H1 (cell line): ENCODE measurements at regions not wholly inside any gene's neighbourhood (a gene's known extent, or its start where the extent isn't known, plus 50 kb on each side); places are given as distances from the start of the nearest gene placed in this dataset.

Experiments
- CTCF ChIA-PET: fragments of 300-600 bp; sonication (Branson Sonifier 250); formaldehyde crosslinking; loops from one replicate; lab custom pipeline; 2021; ENCODE audit not compliant: partially characterized antibody; lab: Charles Lee
- POLR2A ChIA-PET: fragments of 300-600 bp; sonication (Branson Sonifier 250); formaldehyde crosslinking; loops from one replicate; lab custom pipeline; 2021; ENCODE audit warnings: inconsistent platforms; ENCODE audit not compliant: partially characterized antibody; lab: Charles Lee
- DNase-seq, 2 experiments: peaks; one replicate each; pipeline versions ENCODE4 v3.0.0 to v3.0.0-alpha.2; 2010 to 2022; ENCODE audit warnings: low spot score in 2 of 2, low read depth in 1 of 2, mixed read lengths in 1 of 2
- FAIRE-seq: peaks from 2 replicates; lab custom pipeline; 2011; peaks lifted over from hg19 to GRCh38; lab: Jason Lieb, UNC
- H2AFZ ChIP-seq: 2 replicates; pipeline ENCODE4 v1.8.1; 2012; ENCODE audit warnings: low read length, inconsistent platforms
- H2AK5ac ChIP-seq: 2 replicates; pipeline ENCODE4 v1.6.1; 2013; ENCODE audit warnings: low read depth, low read length
- H2BK120ac ChIP-seq: replicated peaks from 2 replicates; pipeline ENCODE3; 2013; ENCODE audit warnings: low read depth, low read length, inconsistent platforms
- H2BK12ac ChIP-seq: 2 replicates; pipeline ENCODE4 v1.6.1; 2013; ENCODE audit warnings: low read depth, low read length
- H2BK15ac ChIP-seq: 2 replicates; pipeline ENCODE4 v1.6.1; 2013; ENCODE audit warnings: low read length
- H2BK20ac ChIP-seq: 2 replicates; pipeline ENCODE4 v1.6.1; 2013; ENCODE audit warnings: low read length
- H2BK5ac ChIP-seq: 2 replicates; pipeline ENCODE4 v1.6.1; 2013; ENCODE audit warnings: low read depth, low read length
- H3K14ac ChIP-seq: 2 replicates; pipeline ENCODE4 v1.6.1; 2013; ENCODE audit warnings: inconsistent platforms; ENCODE audit not compliant: insufficient read length
- H3K18ac ChIP-seq: 2 replicates; pipeline ENCODE4 v1.6.1; 2013; ENCODE audit warnings: low read length; ENCODE audit errors: extremely low read depth
- H3K23ac ChIP-seq: 2 replicates; pipeline ENCODE4 v1.6.1; 2013; ENCODE audit warnings: inconsistent platforms; ENCODE audit not compliant: insufficient read length
- H3K23me2 ChIP-seq: 2 replicates; pipeline ENCODE4 v1.6.1; 2013; ENCODE audit warnings: low read depth, low read length
- H3K27ac ChIP-seq: 2 replicates; pipeline ENCODE4 v1.6.1; 2011; ENCODE audit warnings: low read depth, low read length, inconsistent platforms
- H3K27me3 ChIP-seq, 4 experiments: replicated peaks in 1 of 4; 1 replicate in 1 of 4; 2 replicates in 3 of 4; pipeline versions ENCODE4 v1.6.1 to v1.8.1; 2011 to 2013; ENCODE audit warnings: low read length in 3 of 4, mild to moderate bottlenecking in 3 of 4, inconsistent platforms in 2 of 4, mixed read lengths in 2 of 4, moderate library complexity in 1 of 4; ENCODE audit not compliant: control insufficient read depth in 3 of 4, insufficient read depth in 3 of 4; ENCODE audit errors: extremely low read depth in 1 of 4
- H3K36me3 ChIP-seq, 4 experiments: 2 replicates each; pipeline versions ENCODE4 v1.6.1 to v1.8.1; 2011 to 2013; ENCODE audit warnings: mild to moderate bottlenecking in 4 of 4, low read length in 3 of 4, moderate library complexity in 2 of 4, control low read depth in 1 of 4, inconsistent platforms in 1 of 4; ENCODE audit not compliant: insufficient read depth in 4 of 4, control insufficient read depth in 2 of 4
- H3K4ac ChIP-seq: replicated peaks from 2 replicates; pipeline ENCODE3; 2013; ENCODE audit warnings: low read length, low read depth, mixed read lengths, inconsistent platforms; ENCODE audit not compliant: insufficient read length
- H3K4me1 ChIP-seq, 4 experiments: replicated peaks in 1 of 4; 1 replicate in 1 of 4; 2 replicates in 3 of 4; pipeline versions ENCODE4 v1.6.1 to v1.8.1; 2011 to 2013; ENCODE audit warnings: low read length in 3 of 4, inconsistent platforms in 2 of 4, mixed read lengths in 1 of 4; ENCODE audit not compliant: insufficient read depth in 4 of 4, control insufficient read depth in 3 of 4
- H3K4me2 ChIP-seq, 2 experiments: 2 replicates each; pipeline versions ENCODE4 v1.6.1 to v1.8.1; 2011 to 2013; ENCODE audit warnings: low read depth in 2 of 2, low read length in 2 of 2, control low read depth in 1 of 2, inconsistent platforms in 1 of 2, mild to moderate bottlenecking in 1 of 2; ENCODE audit not compliant: insufficient read depth in 1 of 2
- H3K4me3 ChIP-seq, 4 experiments: fragments of 200-600, 300-600 bp in 1 of 4; sonication (generic), shearing (Covaris generic), sonication (Bioruptor Twin) in 1 of 4; 2 replicates each; pipeline versions ENCODE4 v1.5.1 to v1.8.1; 2011 to 2016; ENCODE audit warnings: low read length in 4 of 4, low read depth in 3 of 4, control low read depth in 2 of 4, inconsistent platforms in 2 of 4, mild to moderate bottlenecking in 2 of 4, mixed read lengths in 1 of 4, moderate library complexity in 1 of 4; ENCODE audit not compliant: insufficient read depth in 2 of 4; ENCODE audit errors: extremely low read depth in 1 of 4
- H3K56ac ChIP-seq: replicated peaks from 2 replicates; pipeline ENCODE3; 2013; ENCODE audit warnings: low read depth, mild to moderate bottlenecking, mixed read lengths, low read length, inconsistent platforms; ENCODE audit not compliant: insufficient read length
- H3K79me1 ChIP-seq: 2 replicates; pipeline ENCODE4 v1.6.1; 2013; ENCODE audit warnings: low read depth, low read length, control low read depth
- H3K79me2 ChIP-seq, 2 experiments: 2 replicates each; pipeline versions ENCODE4 v1.6.1 to v1.8.1; 2012 to 2013; ENCODE audit warnings: low read length in 2 of 2, mild to moderate bottlenecking in 2 of 2, inconsistent platforms in 1 of 2; ENCODE audit not compliant: insufficient read depth in 2 of 2, control insufficient read depth in 1 of 2
- H3K9ac ChIP-seq, 4 experiments: replicated peaks in 1 of 4; 1 replicate in 1 of 4; 2 replicates in 3 of 4; pipeline versions ENCODE4 v1.6.1 to v1.8.1; 2011 to 2013; ENCODE audit warnings: low read depth in 3 of 4, low read length in 3 of 4, control low read depth in 2 of 4, mild to moderate bottlenecking in 2 of 4, moderate library complexity in 2 of 4, inconsistent platforms in 1 of 4; ENCODE audit errors: extremely low read depth in 1 of 4
- H3K9me3 ChIP-seq, 2 experiments: 2 replicates each; pipeline versions ENCODE4 v1.6.1 to v1.8.1; 2012 to 2013; ENCODE audit warnings: mild to moderate bottlenecking in 2 of 2, moderate library complexity in 2 of 2, control low read depth in 1 of 2, inconsistent platforms in 1 of 2, low read depth in 1 of 2, low read length in 1 of 2, mixed read lengths in 1 of 2; ENCODE audit not compliant: insufficient read depth in 2 of 2
- H4K20me1 ChIP-seq, 2 experiments: replicated peaks in 1 of 2; 2 replicates each; pipeline versions ENCODE3 to v1.8.1; 2011 to 2013; ENCODE audit warnings: inconsistent platforms in 2 of 2, low read length in 2 of 2, mild to moderate bottlenecking in 1 of 2; ENCODE audit not compliant: insufficient read depth in 2 of 2, control insufficient read depth in 1 of 2
- H4K5ac ChIP-seq: 2 replicates; pipeline ENCODE4 v1.6.1; 2013; ENCODE audit warnings: low read length, low read depth, mixed read lengths, inconsistent platforms; ENCODE audit not compliant: insufficient read length
- H4K8ac ChIP-seq: 2 replicates; pipeline ENCODE4 v1.8.0; 2013; ENCODE audit warnings: mild to moderate bottlenecking, moderate library complexity, low read length, inconsistent platforms; ENCODE audit not compliant: insufficient read depth; ENCODE audit errors: extremely low read depth
- H4K91ac ChIP-seq: replicated peaks from 2 replicates; pipeline ENCODE3; 2013; ENCODE audit warnings: low read length, mixed read lengths, inconsistent platforms; ENCODE audit not compliant: insufficient read length
- CBX8 ChIP-seq: fragments of 300-800, 300-1000 bp; sonication (generic); IDR thresholded peaks from 2 replicates; pipeline ENCODE4 v1.7.1; 2016; ENCODE audit warnings: low read depth, low read length, borderline replicate concordance
- FOSL1 ChIP-seq: IDR thresholded peaks from 2 replicates; pipeline ENCODE4 v1.6.1; 2011; ENCODE audit warnings: mild to moderate bottlenecking, low read depth, low read length, moderate library complexity; ENCODE audit not compliant: insufficient read depth
- GABPA ChIP-seq: IDR thresholded peaks from 2 replicates; pipeline ENCODE4 v1.6.1; 2011; ENCODE audit warnings: mild to moderate bottlenecking, low read length, moderate library complexity, borderline replicate concordance; ENCODE audit not compliant: insufficient read depth
- GTF2F1 ChIP-seq: IDR thresholded peaks from 2 replicates; pipeline ENCODE4 v1.6.1; 2012; ENCODE audit warnings: low read depth, low read length, improper control_type of control experiment, borderline replicate concordance
- HDAC2 ChIP-seq, 2 experiments: fragments of 300-600 bp in 1 of 2; sonication (generic) in 1 of 2; IDR thresholded peaks; 2 replicates each; pipeline ENCODE4 v1.6.1; 2011 to 2012; ENCODE audit warnings: low read depth in 2 of 2, low read length in 2 of 2, mild to moderate bottlenecking in 2 of 2, moderate library complexity in 2 of 2, borderline replicate concordance in 1 of 2, inconsistent platforms in 1 of 2
- KDM5A ChIP-seq: fragments of 200-600 bp; IDR thresholded peaks from 2 replicates; pipeline ENCODE4 v1.7.1; 2012; ENCODE audit warnings: mild to moderate bottlenecking, low read length, inconsistent platforms, mixed read lengths
- POLR2AphosphoS5 ChIP-seq: IDR thresholded peaks from 2 replicates; pipeline ENCODE4 v1.6.1; 2011; ENCODE audit warnings: low read depth, low read length
- RXRA ChIP-seq: IDR thresholded peaks from 2 replicates; pipeline ENCODE4 v1.6.1; 2011; ENCODE audit warnings: low read depth, mild to moderate bottlenecking, low read length, moderate library complexity; ENCODE audit not compliant: insufficient read depth
- SIRT6 ChIP-seq: IDR thresholded peaks from one replicate; pipeline ENCODE4 v1.7.1; 2012; ENCODE audit warnings: low read length, inconsistent platforms
- SP1 ChIP-seq: IDR thresholded peaks from 2 replicates; pipeline ENCODE4 v1.6.1; 2011; ENCODE audit warnings: low read depth, low read length
- SP2 ChIP-seq: IDR thresholded peaks from 2 replicates; pipeline ENCODE4 v1.6.1; 2012; ENCODE audit warnings: mild to moderate bottlenecking, low read length, inconsistent platforms
- TCF12 ChIP-seq: IDR thresholded peaks from 2 replicates; pipeline ENCODE4 v1.6.1; 2011; ENCODE audit warnings: low read depth, mild to moderate bottlenecking, low read length
- YY1 ChIP-seq: IDR thresholded peaks from 2 replicates; pipeline ENCODE4 v1.6.1; 2011; ENCODE audit warnings: low read depth, mild to moderate bottlenecking, low read length
- WGBS, 2 experiments: shearing (Covaris generic) in 1 of 2; methylation state at CpG; one replicate each; pipeline versions ENCODE4 v1.1.6 to v1.1.7; 2013 to 2015; ENCODE audit warnings: low lambda C conversion rate in 2 of 2, mixed read lengths in 2 of 2, inconsistent platforms in 1 of 2, low coverage in 1 of 2, missing lambda C conversion rate in 1 of 2; ENCODE audit not compliant: insufficient replicate concordance in 2 of 2, insufficient coverage in 1 of 2, insufficient read length in 1 of 2; ENCODE audit errors: extremely low coverage in 1 of 2, missing lambda C conversion rate in 1 of 2; 5-methylcytosine and 5-hydroxymethylcytosine counted together

- Histone ChIP-seq H3K18ac (no peak overlapping the region), H3K79me1 (no peaks in the 10 kb centered on the region), H4K91ac (no peak overlapping the region), H3K9me3 (no peaks in the 10 kb centered on the region), H2AFZ (no peak overlapping the region), H3K4me3 (no peak overlapping the region), H2BK20ac (no peak overlapping the region), H2BK12ac (no peak overlapping the region), H2BK120ac (no peak overlapping the region), H2AK5ac (no peak overlapping the region), H3K4ac (no peak overlapping the region), H4K20me1 (no peaks in the 10 kb centered on the region), H3K23me2 (no peaks in the 10 kb centered on the region), H3K56ac (no peak overlapping the region), H3K23ac (no peak overlapping the region), H4K5ac (no peak overlapping the region), H3K4me2 (no peak overlapping the region), H2BK15ac (no peak overlapping the region), H3K9ac (no peak overlapping the region), H3K14ac (no peak overlapping the region), H4K8ac (no peak overlapping the region), H3K27me3 (no peaks in the 10 kb centered on the region; a peak in 1 of 7 replicates), H2BK5ac (no peak overlapping the region), H3K4me1 (peaks cover 0 to 4% (median 0%) of the 10 kb centered on the region in 4 experiments; a peak in 1 of 7 replicates), H3K36me3 (no peaks in the 10 kb centered on the region), H3K79me2 (no peaks in the 10 kb centered on the region), H3K27ac (no peak overlapping the region)
- FAIRE-seq = no peak
- ChIA-PET CTCF (interaction anchor here (1.0 to 1.1 kb wide), 2 partner anchors 28 to 423 kb away, joined by 3 read pairs; no protein-coding TSS in a partner anchor), POLR2A (no interaction called here)
- WGBS, 2 experiments = 91% methylated on average over 3 of the region's 3 CpGs; no CpG with 5 or more reads in 1 of the 2 experiments
- TF ChIP-seq SP1 = no peak
- TF ChIP-seq KDM5A = no peak
- TF ChIP-seq TCF12 = no peak
- no peak for TF ChIP-seq HDAC2 (IDR thresholded peaks at IDR 0.05; ENCODE audit: borderline replicate concordance in 1 of 2, low read depth in 2 of 2, low read length in 2 of 2)
- no peak for TF ChIP-seq YY1
- no peak for TF ChIP-seq CBX8
- no peak for TF ChIP-seq POLR2AphosphoS5
- TF ChIP-seq GTF2F1 = no peak
- no peak for TF ChIP-seq RXRA
- no peak for TF ChIP-seq SP2
- no peak for TF ChIP-seq SIRT6
- no peak for TF ChIP-seq GABPA
- TF ChIP-seq FOSL1 = no peak
- no peak for DNase-seq
These were observed 491.3 kb downstream of the GLRX3 start for GRCh38 chr10:130627346-130628045.
